Esophagus muscularis mucosa (tissue), 4 donors: ENCODE measurements at regions not wholly inside any gene's neighbourhood (a gene's known extent, or its start where the extent isn't known, plus 50 kb on each side); places are given as distances from the start of the nearest gene placed in this dataset.

Experiments used
- DNase-seq: peaks from one replicate; pipeline ENCODE4 v3.0.0-alpha.2; 2017; ENCODE audit errors: extremely low spot score
- H3K27ac ChIP-seq, 4 donors: fragments of 200-600 bp; sonication (generic); replicated peaks in 1 of 4; 1 replicate in 3 of 4; 2 replicates in 1 of 4; pipeline ENCODE4 v1.5.1; 2016 to 2019; ENCODE audit warnings: mild to moderate bottlenecking in 1 of 4
- H3K27me3 ChIP-seq, 4 donors: fragments of 200-600 bp; sonication (generic); one replicate each; pipeline versions ENCODE4 v1.5.1 to v1.6.0; 2016 to 2019
- H3K36me3 ChIP-seq, 4 donors: fragments of 200-600 bp; sonication (generic); one replicate each; pipeline ENCODE4 v1.5.1; 2016 to 2019
- H3K4me1 ChIP-seq, 4 donors: fragments of 200-600 bp; sonication (generic); one replicate each; pipeline ENCODE4 v1.5.1; 2016 to 2019
- H3K4me3 ChIP-seq, 4 donors: fragments of 200-600 bp; sonication (generic); 1 replicate in 2 of 4; 2 replicates in 2 of 4; pipeline ENCODE4 v1.5.1; 2016 to 2019; ENCODE audit warnings: mild to moderate bottlenecking in 4 of 4, moderate library complexity in 1 of 4
- H3K9me3 ChIP-seq, 4 donors: fragments of 200-600 bp; sonication (generic); 1 replicate in 3 of 4; 2 replicates in 1 of 4; pipeline ENCODE4 v1.5.1; 2016 to 2019
- CTCF ChIP-seq, 3 experiments: fragments of 200-600 bp in 2 of 3; fragments of 450-650 bp in 1 of 3; sonication (generic) in 2 of 3; IDR thresholded peaks; one replicate each; pipeline ENCODE4 v1.5.1; 2017 to 2019; ENCODE audit warnings: antibody characterized with exemption in 3 of 3, mild to moderate bottlenecking in 2 of 3, moderate library complexity in 1 of 3
- EP300 ChIP-seq: sonication (generic); formaldehyde crosslinking; IDR thresholded peaks from one replicate; pipeline ENCODE4 v1.6.1; 2017; ENCODE audit warnings: antibody characterized with exemption
- POLR2A ChIP-seq: fragments of 450-650 bp; IDR thresholded peaks from one replicate; pipeline ENCODE4 v1.6.1; 2017; ENCODE audit warnings: antibody characterized with exemption, moderate library complexity, mild to moderate bottlenecking, low read depth
- POLR2AphosphoS5 ChIP-seq, 2 donors: sonication (generic); formaldehyde crosslinking; IDR thresholded peaks; one replicate each; pipeline ENCODE4 v1.6.1; 2017; ENCODE audit warnings: antibody characterized with exemption in 2 of 2
- WGBS: methylation state at CpG from one replicate; pipeline ENCODE4 v1.1.5; 2018; 5-methylcytosine and 5-hydroxymethylcytosine counted together
- intact Hi-C: fragments of 100-400 bp; cut with DNase I; formaldehyde crosslinking; loops from one replicate; pipeline ENCODE4 v1.15.1; 2023

DNA sequence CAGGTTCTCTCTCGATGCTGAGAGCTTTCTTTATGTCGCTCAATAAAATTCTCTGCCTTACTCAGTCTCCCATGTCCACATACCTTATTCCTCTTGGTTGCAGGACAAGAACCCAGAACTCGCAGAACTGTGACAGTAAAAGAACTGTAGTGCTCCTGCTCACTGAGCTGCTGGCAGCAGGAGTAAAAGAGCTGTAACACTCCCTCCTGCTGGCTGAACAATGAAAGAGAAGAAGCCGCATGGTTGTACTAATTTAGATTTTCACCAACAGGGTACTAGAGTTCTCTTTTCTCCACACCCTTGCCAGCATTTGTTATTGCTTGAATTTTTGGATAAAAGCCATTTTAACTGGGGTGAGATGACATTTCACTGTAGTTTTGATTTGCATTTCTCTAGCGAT is 433.2 kb downstream of the GUCY1A2 start:
- H3K36me3 ChIP-seq: no peaks in the 10 kb centered on the region
- 88% methylated on average over 5 of the region's 5 CpGs for WGBS
- DNase-seq: no peak

DNA sequence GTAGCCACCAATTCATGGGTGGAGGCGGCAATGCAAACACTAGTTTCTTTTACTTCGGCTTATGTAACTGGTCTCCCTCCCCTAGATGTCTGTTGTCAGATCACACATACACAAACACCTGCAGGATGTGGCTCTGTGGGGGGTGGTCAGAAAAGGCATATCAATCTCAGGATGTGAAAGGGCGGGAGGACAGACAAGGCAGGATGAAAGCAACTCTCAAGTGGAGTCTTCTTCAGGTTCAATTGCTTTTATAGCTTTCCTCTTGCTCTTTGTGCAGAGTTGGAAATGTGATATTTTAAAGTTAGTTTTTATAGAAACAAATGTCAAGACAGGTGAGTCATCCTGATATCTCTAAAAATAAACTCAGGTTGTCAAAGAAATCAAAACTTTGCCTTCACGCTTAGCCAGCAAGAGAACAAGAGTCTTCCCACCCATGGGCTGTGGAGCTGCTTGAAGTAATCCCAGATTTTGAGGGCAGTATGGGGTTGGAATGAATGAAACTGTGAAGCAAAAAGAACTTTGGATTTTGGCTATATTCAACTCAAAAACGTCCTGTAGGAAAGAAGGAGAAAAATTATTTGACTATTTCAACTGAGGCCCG is 423.4 kb downstream of the GUCY1A2 start:
- H3K27ac ChIP-seq: no peak overlapping the region
- TF ChIP-seq CTCF (IDR thresholded peaks at IDR 0.05) (no peak), POLR2A (no peak), EP300 (no peak), POLR2AphosphoS5 (IDR thresholded peaks at IDR 0.05) (no peak)
- DNase-seq: no peak
- intact Hi-C loops: no loop called here
- no peaks in the 10 kb centered on the region for H3K4me1 ChIP-seq
- no peak overlapping the region for H3K4me3 ChIP-seq
- WGBS: 69% methylated on average over 6 of the region's 6 CpGs
- H3K9me3 ChIP-seq: no peaks in the 10 kb centered on the region
- no peaks in the 10 kb centered on the region for H3K27me3 ChIP-seq
- no peaks in the 10 kb centered on the region for H3K36me3 ChIP-seq

More for the DNA sequence above, 433.2 kb downstream of the GUCY1A2 start:
- intact Hi-C loops: no loop called here
- TF ChIP-seq EP300 (no peak), CTCF (IDR thresholded peaks at IDR 0.05) (no peak), POLR2AphosphoS5 (IDR thresholded peaks at IDR 0.05) (no peak), POLR2A (no peak)
- Histone ChIP-seq H3K27ac (no peak overlapping the region), H3K27me3 (no peaks in the 10 kb centered on the region), H3K4me1 (no peaks in the 10 kb centered on the region), H3K9me3 (peaks cover 0 to 5% (median 2%) of the 10 kb centered on the region in 4 donors), H3K4me3 (no peak overlapping the region)

- no peaks in the 10 kb centered on the region for H3K36me3 ChIP-seq
- no peaks in the 10 kb centered on the region for H3K4me1 ChIP-seq
- no peaks in the 10 kb centered on the region for H3K27me3 ChIP-seq
- no peak overlapping the region for H3K27ac ChIP-seq
- no peak overlapping the region for H3K4me3 ChIP-seq
- TF ChIP-seq EP300 (no peak), CTCF (IDR thresholded peaks at IDR 0.05) (no peak), POLR2AphosphoS5 (IDR thresholded peaks at IDR 0.05) (no peak), POLR2A (no peak)
- no peaks in the 10 kb centered on the region for H3K9me3 ChIP-seq
- no peak for DNase-seq
- intact Hi-C loops: no loop called here
- 88% methylated on average over 3 of the region's 3 CpGs for WGBS
Observed at GRCh38 chr11:106601684-106602297, 416.5 kb downstream of the GUCY1A2 start.

GRCh38 chr11:106608677-106609076 is 409.6 kb downstream of the GUCY1A2 start:
- no peaks in the 10 kb centered on the region for H3K36me3 ChIP-seq
- TF ChIP-seq EP300 (no peak), CTCF (IDR thresholded peaks at IDR 0.05) (no peak), POLR2AphosphoS5 (IDR thresholded peaks at IDR 0.05) (no peak), POLR2A (no peak)
- H3K9me3 ChIP-seq: no peaks in the 10 kb centered on the region
- DNase-seq: no peak
- no peaks in the 10 kb centered on the region for H3K27me3 ChIP-seq
- H3K27ac ChIP-seq: no peak overlapping the region
- H3K4me1 ChIP-seq: no peaks in the 10 kb centered on the region
- no peak overlapping the region for H3K4me3 ChIP-seq
- intact Hi-C loops: no loop called here
- 87% methylated on average over 3 of the region's 3 CpGs for WGBS

- H3K4me1 ChIP-seq: no peaks in the 10 kb centered on the region
Observed at GRCh38 chr11:106614262-106614661, 404.0 kb downstream of the GUCY1A2 start.

More at GRCh38 chr11:106614262-106614661, 404.0 kb downstream of the GUCY1A2 start:
- no peak for DNase-seq
- H3K36me3 ChIP-seq: no peaks in the 10 kb centered on the region
- no peak overlapping the region for H3K27ac ChIP-seq
- TF ChIP-seq EP300 (no peak), POLR2AphosphoS5 (IDR thresholded peaks at IDR 0.05) (no peak), POLR2A (no peak), CTCF (IDR thresholded peaks at IDR 0.05) (no peak)
- 74% methylated on average over 3 of the region's 3 CpGs for WGBS
- H3K4me3 ChIP-seq: no peak overlapping the region
- intact Hi-C loops: no loop called here
- H3K9me3 ChIP-seq: no peaks in the 10 kb centered on the region
- H3K27me3 ChIP-seq: no peaks in the 10 kb centered on the region
